Activated CD4-positive, alpha-beta T cell treated with anti-CD3 and anti-CD28 coated beads for 36 hours (primary cell): ENCODE measurements at regions not wholly inside any gene's neighbourhood (a gene's known extent, or its start where the extent isn't known, plus 50 kb on each side); places are given as distances from the start of the nearest gene placed in this dataset.

Source experiments
- ATAC-seq: fragments of 200-7000 bp; cut with Tn5 transposase; one replicate; pipeline ENCODE4 v1.10.0; 2021; ENCODE audit warnings: mild to moderate bottlenecking, moderate library complexity
- CTCF ChIA-PET: fragments of 350-600 bp; sonication (Branson Sonifier 250); formaldehyde crosslinking; loops from one replicate; lab custom pipeline; 2021; ENCODE audit warnings: antibody characterized with exemption; lab: Charles Lee
- POLR2A ChIA-PET: fragments of 350-600 bp; sonication (Branson Sonifier 250); formaldehyde crosslinking; loops from one replicate; lab custom pipeline; 2021; ENCODE audit warnings: antibody characterized with exemption, inconsistent platforms; lab: Charles Lee
- DNase-seq: peaks from one replicate; pipeline ENCODE4 v3.0.0-alpha.2; 2020
- H3K27ac Mint-ChIP-seq: one replicate; pipeline ENCODE4 v1.8.0; 2021; ENCODE audit warnings: mixed read lengths
- H3K27me3 Mint-ChIP-seq: one replicate; pipeline ENCODE4 v1.8.0; 2021; ENCODE audit warnings: mixed read lengths
- H3K36me3 Mint-ChIP-seq: one replicate; pipeline ENCODE4 v1.8.0; 2021; ENCODE audit warnings: low read depth, mixed read lengths
- H3K4me1 Mint-ChIP-seq: one replicate; pipeline ENCODE4 v1.8.0; 2021; ENCODE audit warnings: mixed read lengths
- H3K4me3 Mint-ChIP-seq: one replicate; pipeline ENCODE4 v1.8.0; 2021; ENCODE audit warnings: mild to moderate bottlenecking, moderate library complexity, mixed read lengths
- H3K9me3 Mint-ChIP-seq: one replicate; pipeline ENCODE4 v1.8.0; 2021; ENCODE audit warnings: low read depth, mixed read lengths
- intact Hi-C, 2 experiments: fragments of 100-400 bp; cut with DNase I in 1 of 2; cut with micrococcal nuclease in 1 of 2; formaldehyde crosslinking; loops; one replicate each; pipeline versions ENCODE4 v1.14.2 to v1.15.1; 2022 to 2024; cut with DNase I, micrococcal nuclease

GRCh38 chr4:180106997-180107396 lies 2136.2 kb upstream of the TENM3 start:
- peaks cover 3% of the 10 kb centered on the region for H3K9me3 Mint-ChIP-seq
- H3K36me3 Mint-ChIP-seq = no peaks in the 10 kb centered on the region
- no peak for DNase-seq
- CTCF ChIA-PET = no interaction called here
- no peak overlapping the region for H3K4me3 Mint-ChIP-seq
- no peak overlapping the region for H3K27ac Mint-ChIP-seq
- H3K27me3 Mint-ChIP-seq = no peaks in the 10 kb centered on the region
- intact Hi-C loops = no loop called here
- no peaks in the 10 kb centered on the region for H3K4me1 Mint-ChIP-seq
- POLR2A ChIA-PET = no interaction called here
- ATAC-seq = no peak

DNA sequence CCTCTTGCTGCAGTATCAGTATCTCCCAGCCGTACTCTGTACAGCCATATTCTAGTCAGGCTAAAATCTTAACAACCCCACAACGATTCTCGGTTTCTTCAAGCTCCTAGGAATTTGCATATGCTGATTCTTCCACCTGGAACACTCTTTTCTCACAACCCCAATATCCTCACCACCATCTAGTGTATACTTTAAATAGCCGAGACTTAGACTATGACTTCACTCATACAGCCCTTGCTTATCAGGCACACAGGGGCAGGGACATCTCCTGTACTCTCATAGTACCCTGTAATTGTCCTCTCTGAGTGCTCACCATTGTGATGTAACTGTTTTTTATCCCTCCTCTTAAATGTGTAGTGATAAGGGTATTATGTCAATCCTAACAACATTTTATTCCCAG lies 2126.4 kb upstream of the TENM3 start:
- Mint-ChIP-seq H3K27ac (no peak overlapping the region), H3K9me3 (no peaks in the 10 kb centered on the region), H3K4me3 (no peak overlapping the region), H3K4me1 (no peaks in the 10 kb centered on the region), H3K36me3 (no peaks in the 10 kb centered on the region), H3K27me3 (no peaks in the 10 kb centered on the region)
- intact Hi-C loops = no loop called here
- ChIA-PET CTCF (no interaction called here), POLR2A (no interaction called here)
- DNase-seq = no peak
- no peak for ATAC-seq

- ChIA-PET CTCF (interaction anchor here (0.6 to 0.7 kb wide), 3 partner anchors 45 to 773 kb away, joined by 3 read pairs; no protein-coding TSS in a partner anchor), POLR2A (no interaction called here)
- no peak overlapping the region for H3K27ac Mint-ChIP-seq
- H3K9me3 Mint-ChIP-seq = no peaks in the 10 kb centered on the region
- ATAC-seq = no peak
- H3K4me1 Mint-ChIP-seq = no peaks in the 10 kb centered on the region
- no peaks in the 10 kb centered on the region for H3K27me3 Mint-ChIP-seq
- intact Hi-C loops = no loop called here
- DNase-seq = no peak
- no peak overlapping the region for H3K4me3 Mint-ChIP-seq
- no peaks in the 10 kb centered on the region for H3K36me3 Mint-ChIP-seq
Observed at GRCh38 chr4:180120068-180120467, 2123.1 kb upstream of the TENM3 start.

- H3K9me3 Mint-ChIP-seq = no peaks in the 10 kb centered on the region
- H3K4me3 Mint-ChIP-seq = no peak overlapping the region
- no peak overlapping the region for H3K27ac Mint-ChIP-seq
- DNase-seq (no peak), ATAC-seq (no peak)
- intact Hi-C loops = no loop called here
- H3K36me3 Mint-ChIP-seq = no peaks in the 10 kb centered on the region
- no peaks in the 10 kb centered on the region for H3K27me3 Mint-ChIP-seq
- no peaks in the 10 kb centered on the region for H3K4me1 Mint-ChIP-seq
- CTCF ChIA-PET = no interaction called here
- POLR2A ChIA-PET = no interaction called here
Observed at GRCh38 chr4:180134091-180134866, 2108.9 kb upstream of the TENM3 start.

GRCh38 chr4:180141734-180142133 lies 2101.5 kb upstream of the TENM3 start:
- no peak overlapping the region for H3K4me3 Mint-ChIP-seq
- H3K36me3 Mint-ChIP-seq = no peaks in the 10 kb centered on the region
- intact Hi-C loops = no loop called here
- POLR2A ChIA-PET = no interaction called here
- CTCF ChIA-PET = no interaction called here
- H3K27me3 Mint-ChIP-seq = no peaks in the 10 kb centered on the region
- no peaks in the 10 kb centered on the region for H3K4me1 Mint-ChIP-seq
- DNase-seq (no peak), ATAC-seq (no peak)
- H3K9me3 Mint-ChIP-seq = peaks cover 2% of the 10 kb centered on the region
- H3K27ac Mint-ChIP-seq = no peak overlapping the region

DNA sequence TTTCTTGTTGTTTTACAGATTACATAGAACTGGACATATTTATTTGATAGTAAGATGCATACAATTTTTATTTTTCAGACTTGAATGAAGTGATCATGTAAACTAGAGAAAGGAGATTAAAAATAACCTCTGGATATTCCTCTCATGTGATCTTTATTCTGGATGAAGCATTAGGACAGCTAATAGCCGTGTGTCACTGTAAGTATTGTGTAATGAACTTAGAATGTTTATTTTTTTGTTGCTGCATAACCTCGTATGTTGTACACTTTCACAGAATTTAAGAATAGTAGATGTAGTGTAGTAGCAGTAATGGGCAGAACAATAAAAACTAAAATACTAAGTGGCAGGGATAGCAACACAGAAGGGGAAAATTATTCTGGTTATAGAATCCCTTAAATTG lies 2094.5 kb upstream of the TENM3 start:
- Mint-ChIP-seq H3K27ac (no peak overlapping the region), H3K4me3 (no peak overlapping the region), H3K36me3 (no peaks in the 10 kb centered on the region), H3K27me3 (no peaks in the 10 kb centered on the region), H3K9me3 (no peaks in the 10 kb centered on the region), H3K4me1 (no peaks in the 10 kb centered on the region)
- DNase-seq (no peak), ATAC-seq (no peak)
- intact Hi-C loops = no loop called here
- CTCF ChIA-PET = no interaction called here
- POLR2A ChIA-PET = no interaction called here

- H3K27ac Mint-ChIP-seq = no peak overlapping the region
- no peaks in the 10 kb centered on the region for H3K36me3 Mint-ChIP-seq
- no peak overlapping the region for H3K4me3 Mint-ChIP-seq
- POLR2A ChIA-PET = no interaction called here
- intact Hi-C loops = no loop called here
- H3K9me3 Mint-ChIP-seq = no peaks in the 10 kb centered on the region
- ATAC-seq (no peak), DNase-seq (no peak)
- CTCF ChIA-PET = interaction anchor here (0.7 kb wide), 1 partner anchor 13 kb away, joined by 4 read pairs; no protein-coding TSS in a partner anchor
- H3K4me1 Mint-ChIP-seq = no peaks in the 10 kb centered on the region
- H3K27me3 Mint-ChIP-seq = no peaks in the 10 kb centered on the region
Observed at GRCh38 chr4:180150818-180151217, 2092.4 kb upstream of the TENM3 start.

DNA sequence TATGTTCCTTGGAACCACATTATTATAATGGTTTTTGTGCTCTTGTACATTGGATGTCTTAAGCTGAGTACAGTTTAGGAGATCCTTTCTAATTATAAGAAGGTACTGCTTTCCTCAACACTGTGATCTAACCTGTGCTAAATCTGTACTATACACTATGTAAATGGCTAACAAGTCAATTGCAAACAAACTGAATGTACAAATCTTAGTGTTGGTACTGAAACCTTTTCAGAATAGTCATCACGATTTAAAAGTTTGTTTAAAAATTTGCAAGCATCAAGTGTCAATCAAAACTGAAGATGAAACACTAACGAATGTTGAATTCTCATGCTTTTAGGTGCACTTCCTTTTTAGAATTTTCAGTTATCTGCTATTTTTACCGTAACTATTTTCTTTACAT lies 2090.4 kb upstream of the TENM3 start:
- CTCF ChIA-PET = no interaction called here
- POLR2A ChIA-PET = no interaction called here
- no peak overlapping the region for H3K27ac Mint-ChIP-seq
- ATAC-seq (no peak), DNase-seq (no peak)
- intact Hi-C loops = no loop called here
- no peaks in the 10 kb centered on the region for H3K4me1 Mint-ChIP-seq
- no peaks in the 10 kb centered on the region for H3K27me3 Mint-ChIP-seq
- H3K4me3 Mint-ChIP-seq = no peak overlapping the region
- no peaks in the 10 kb centered on the region for H3K9me3 Mint-ChIP-seq
- H3K36me3 Mint-ChIP-seq = no peaks in the 10 kb centered on the region

DNA sequence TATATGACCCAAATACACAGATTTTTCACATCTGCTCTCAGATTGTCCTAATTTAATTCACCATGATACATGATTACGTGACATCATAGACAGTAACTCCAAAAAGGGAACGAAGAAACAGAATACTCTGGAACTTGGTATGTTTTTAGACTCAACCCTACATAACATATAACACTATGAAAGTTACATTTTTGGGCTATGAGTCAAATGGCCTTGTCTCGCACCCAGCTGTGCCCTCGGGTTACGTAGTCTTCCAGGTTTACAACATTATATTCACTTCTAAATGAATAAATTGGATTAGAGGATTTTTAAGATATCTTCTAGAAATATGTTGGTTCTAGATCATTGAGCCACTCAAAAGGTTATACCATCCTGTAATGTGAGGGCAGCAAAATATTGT lies 2089.6 kb upstream of the TENM3 start:
- intact Hi-C loops = no loop called here
- CTCF ChIA-PET = no interaction called here

DNA sequence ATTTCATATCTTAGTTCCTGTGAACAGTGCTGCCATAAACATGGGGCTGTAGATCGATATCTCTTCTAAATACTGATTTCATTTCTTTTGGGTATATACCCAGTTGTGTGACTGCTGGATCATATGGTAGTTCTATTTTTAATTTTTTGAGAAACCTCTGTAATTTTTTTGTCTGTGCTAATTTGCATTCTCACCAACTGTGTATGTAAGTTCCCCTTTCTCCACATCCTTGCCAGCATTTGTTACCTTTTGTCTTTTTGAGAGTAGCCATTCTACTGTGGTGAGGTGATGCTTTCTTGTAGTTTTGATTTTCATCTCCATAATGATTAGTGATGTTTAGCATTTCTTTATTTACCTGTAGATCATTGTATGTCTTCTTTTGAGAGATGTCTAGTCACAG lies 2086.5 kb upstream of the TENM3 start:
- Mint-ChIP-seq H3K4me1 (no peaks in the 10 kb centered on the region), H3K27ac (no peak overlapping the region), H3K36me3 (no peaks in the 10 kb centered on the region), H3K4me3 (no peak overlapping the region), H3K9me3 (no peaks in the 10 kb centered on the region), H3K27me3 (no peaks in the 10 kb centered on the region)
- POLR2A ChIA-PET = no interaction called here
- CTCF ChIA-PET = no interaction called here
- ATAC-seq = no peak
- intact Hi-C loops = no loop called here
- no peak for DNase-seq

More for the DNA sequence above, 2089.6 kb upstream of the TENM3 start:
- no peaks in the 10 kb centered on the region for H3K4me1 Mint-ChIP-seq
- H3K36me3 Mint-ChIP-seq = no peaks in the 10 kb centered on the region
- no peaks in the 10 kb centered on the region for H3K9me3 Mint-ChIP-seq
- POLR2A ChIA-PET = no interaction called here
- H3K4me3 Mint-ChIP-seq = no peak overlapping the region
- ATAC-seq (no peak), DNase-seq (no peak)
- H3K27ac Mint-ChIP-seq = no peak overlapping the region
- no peaks in the 10 kb centered on the region for H3K27me3 Mint-ChIP-seq

DNA sequence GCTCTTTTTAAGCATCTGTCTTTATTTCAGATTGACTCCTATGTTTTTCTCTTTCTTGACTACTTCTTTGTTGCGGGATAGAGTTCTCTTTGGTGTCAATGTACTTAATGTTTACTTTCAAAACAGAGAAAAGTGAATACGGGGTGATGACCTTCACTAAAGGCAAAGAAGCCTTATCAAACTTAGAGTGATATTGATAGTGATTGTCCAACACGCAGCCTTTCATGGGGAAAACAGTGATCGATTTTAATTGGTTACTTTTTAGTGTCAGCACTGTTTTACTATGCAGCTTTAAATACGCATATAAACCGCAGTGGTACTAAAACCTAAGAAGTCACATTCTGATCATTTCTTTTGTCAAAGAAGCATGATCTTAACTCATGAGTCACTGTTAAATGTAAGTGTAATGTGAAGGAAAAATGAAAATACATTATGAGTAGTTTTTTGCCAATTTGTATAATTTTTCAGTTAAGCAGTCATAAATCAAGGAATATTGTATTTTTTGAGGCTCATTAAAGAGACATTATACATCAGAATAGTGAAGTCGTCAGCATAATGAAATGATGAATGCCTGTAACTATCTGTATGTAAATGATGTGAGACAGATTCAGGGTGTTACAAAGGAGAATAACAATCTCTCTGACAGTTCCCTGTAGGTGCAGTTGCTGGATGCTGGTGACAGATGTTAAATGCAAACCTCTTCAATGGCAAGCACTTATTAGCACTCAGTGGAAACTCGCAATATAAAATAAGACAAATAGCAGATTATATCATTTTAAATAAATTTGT lies 2082.8 kb upstream of the TENM3 start:
- no peaks in the 10 kb centered on the region for H3K9me3 Mint-ChIP-seq
- POLR2A ChIA-PET = no interaction called here

DNA sequence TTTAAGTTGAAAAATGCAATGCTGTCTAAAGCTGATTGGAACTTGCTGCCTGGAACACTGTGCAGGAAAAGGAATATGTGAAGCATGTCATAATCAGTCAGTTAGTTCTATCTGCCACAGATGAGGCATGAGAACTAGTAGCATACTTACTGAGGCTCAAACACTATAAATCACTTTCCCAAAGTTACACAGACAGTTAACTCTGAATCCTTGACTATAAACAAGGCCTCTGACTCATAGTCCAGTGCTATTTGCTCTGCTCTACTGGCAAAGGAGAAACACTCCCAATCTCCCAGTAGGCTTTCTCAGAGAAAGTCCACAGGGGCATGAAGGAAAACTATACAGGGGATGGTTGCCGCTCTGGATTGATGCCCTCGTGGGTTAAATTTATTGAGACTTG lies 2078.4 kb upstream of the TENM3 start:
- H3K27me3 Mint-ChIP-seq = no peaks in the 10 kb centered on the region
- H3K9me3 Mint-ChIP-seq = no peaks in the 10 kb centered on the region
- no peak overlapping the region for H3K4me3 Mint-ChIP-seq
- intact Hi-C loops = no loop called here
- ChIA-PET CTCF (no interaction called here), POLR2A (no interaction called here)
- no peak for ATAC-seq
- no peaks in the 10 kb centered on the region for H3K4me1 Mint-ChIP-seq
- no peaks in the 10 kb centered on the region for H3K36me3 Mint-ChIP-seq
- no peak overlapping the region for H3K27ac Mint-ChIP-seq
- DNase-seq = no peak

More for the DNA sequence above, 2082.8 kb upstream of the TENM3 start:
- Mint-ChIP-seq H3K4me3 (no peak overlapping the region), H3K36me3 (no peaks in the 10 kb centered on the region), H3K4me1 (no peaks in the 10 kb centered on the region), H3K27ac (no peak overlapping the region), H3K27me3 (no peaks in the 10 kb centered on the region)
- no peak for ATAC-seq
- CTCF ChIA-PET = no interaction called here
- intact Hi-C loops = no loop called here
- DNase-seq = no peak
